NCI-H345 treated with DMSO at 0.1 percent for 48 hours (cell line): ENCODE measurements at regions not wholly inside any gene's neighbourhood (a gene's known extent, or its start where the extent isn't known, plus 50 kb on each side); places are given as distances from the start of the nearest gene placed in this dataset.
"Not testable (repeated sequence)": the region's sequence is repeated elsewhere in the genome, so short reads cannot be mapped to it uniquely, and the experiment has no call there.

Experiments used
- DNase-seq: peaks from one replicate; lab custom pipeline; 2025; ENCODE audit not compliant: unreplicated experiment; lab: John Stamatoyannopoulos, UW

DNA sequence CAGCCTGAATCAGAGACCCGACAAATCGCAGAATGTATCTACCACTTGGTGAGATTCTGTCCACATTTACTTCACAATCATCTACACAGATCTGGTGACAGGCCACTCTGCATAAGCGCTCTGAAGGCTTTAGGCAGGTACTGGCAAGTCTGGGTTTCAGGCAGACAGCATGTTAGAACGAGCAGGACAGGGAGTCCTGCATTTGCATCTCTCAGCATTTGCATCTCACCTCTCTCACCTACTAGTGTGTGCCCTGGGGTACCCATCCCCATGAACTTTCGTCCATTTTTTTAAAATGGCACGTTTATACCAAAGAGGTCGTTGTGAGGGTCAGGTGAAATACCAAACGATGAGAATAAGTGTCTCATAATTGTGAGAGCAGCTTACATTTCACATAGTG is 108.2 kb downstream of the SPATA31A1 start:
- not testable (repeated sequence) for DNase-seq

DNA sequence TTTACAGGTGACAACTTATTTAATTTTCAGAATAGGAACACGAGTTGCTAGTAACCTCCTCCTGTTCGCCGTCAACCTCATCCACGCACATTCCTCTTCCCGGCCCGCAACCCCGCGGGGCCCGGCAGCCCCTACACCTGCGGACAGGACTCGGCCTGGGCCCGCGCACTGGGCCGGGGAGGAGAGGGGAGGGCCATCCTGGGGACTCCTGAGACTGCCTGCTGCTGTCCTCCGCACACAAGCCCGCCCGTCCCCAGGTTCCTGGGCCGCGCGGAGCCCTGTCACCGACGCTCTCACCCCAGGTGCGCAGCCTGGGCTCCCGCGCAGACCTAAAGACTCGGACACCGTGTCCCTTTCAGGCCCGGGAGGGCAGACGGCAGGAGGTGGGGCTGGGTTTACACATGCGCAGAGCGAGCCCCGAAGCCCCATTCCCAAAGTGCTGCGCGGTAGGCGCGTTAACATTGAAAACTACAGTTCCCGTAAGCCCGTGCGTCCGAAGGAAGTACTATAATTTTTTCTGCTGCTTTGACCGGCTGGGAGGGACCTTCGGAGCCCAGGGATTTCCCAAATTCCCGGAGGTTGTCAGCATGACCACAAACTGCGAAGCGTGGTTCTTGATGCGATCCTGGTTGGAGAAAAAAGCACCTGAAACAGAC is 108.8 kb downstream of the SPATA31A1 start:
- peak; percentile 5 for DNase-seq

DNA sequence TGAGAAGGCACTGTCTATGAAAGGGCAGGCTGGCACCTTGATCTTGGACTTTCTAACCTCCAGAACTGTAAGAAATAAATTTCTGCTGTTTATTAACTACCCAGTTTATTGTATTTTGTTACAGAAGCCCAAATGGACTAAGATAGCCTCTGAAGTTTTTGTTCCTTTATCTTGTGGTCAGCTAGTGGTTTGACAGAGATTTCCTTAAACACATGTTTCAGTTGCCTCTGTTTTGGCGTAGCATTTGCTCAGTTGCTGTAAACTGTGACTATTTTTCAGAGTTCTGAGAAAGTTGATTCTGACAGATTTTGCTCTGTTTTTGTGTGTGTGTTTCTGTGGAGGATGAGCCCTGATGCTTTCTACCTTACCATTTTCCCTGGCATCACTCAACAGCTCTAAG is 119.0 kb downstream of the SPATA31A1 start:
- not testable (repeated sequence) for DNase-seq

GRCh38 chr9:39483073-39483472 is 127.6 kb downstream of the SPATA31A1 start:
- not testable (repeated sequence) for DNase-seq

- not testable (repeated sequence) for DNase-seq
Observed at GRCh38 chr9:39483880-39484279, 128.4 kb downstream of the SPATA31A1 start.

GRCh38 chr9:39484292-39484691 is 128.8 kb downstream of the SPATA31A1 start:
- not testable (repeated sequence) for DNase-seq

- not testable (repeated sequence) for DNase-seq
Observed at GRCh38 chr9:39487477-39487876, 132.0 kb downstream of the SPATA31A1 start.

- not testable (repeated sequence) for DNase-seq
Observed at GRCh38 chr9:39496248-39496647, 140.8 kb downstream of the SPATA31A1 start.

GRCh38 chr9:39503178-39503577 is 147.7 kb downstream of the SPATA31A1 start:
- DNase-seq: not testable (repeated sequence)

GRCh38 chr9:39527387-39528029 is 172.0 kb downstream of the SPATA31A1 start:
- not testable (repeated sequence) for DNase-seq

GRCh38 chr9:39532597-39532996 is 177.1 kb downstream of the SPATA31A1 start:
- DNase-seq: not testable (repeated sequence)

GRCh38 chr9:39533001-39533762 is 177.7 kb downstream of the SPATA31A1 start:
- DNase-seq: not testable (repeated sequence)

GRCh38 chr9:39533763-39534548 is 178.5 kb downstream of the SPATA31A1 start:
- DNase-seq: not testable (repeated sequence)

DNA sequence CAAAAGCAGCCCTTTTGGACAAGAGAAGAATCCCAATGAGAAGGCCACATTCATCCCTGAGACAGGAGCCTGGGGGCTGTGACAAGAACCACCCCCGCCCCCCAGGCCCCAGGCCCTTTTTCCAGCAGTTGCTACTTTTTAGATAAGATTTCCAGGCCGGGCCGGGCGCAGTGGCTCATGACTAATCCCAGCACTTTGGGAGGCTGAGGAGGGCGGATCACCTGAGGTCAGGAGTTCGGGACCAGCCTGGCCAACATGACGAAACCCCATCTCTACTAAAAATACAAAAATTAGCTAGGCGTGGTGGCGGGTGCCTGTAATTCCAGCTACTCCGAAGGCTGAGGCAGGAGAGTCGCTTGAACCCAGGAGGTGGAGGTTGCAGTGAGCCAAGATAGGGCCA is 179.4 kb downstream of the SPATA31A1 start:
- not testable (repeated sequence) for DNase-seq

DNA sequence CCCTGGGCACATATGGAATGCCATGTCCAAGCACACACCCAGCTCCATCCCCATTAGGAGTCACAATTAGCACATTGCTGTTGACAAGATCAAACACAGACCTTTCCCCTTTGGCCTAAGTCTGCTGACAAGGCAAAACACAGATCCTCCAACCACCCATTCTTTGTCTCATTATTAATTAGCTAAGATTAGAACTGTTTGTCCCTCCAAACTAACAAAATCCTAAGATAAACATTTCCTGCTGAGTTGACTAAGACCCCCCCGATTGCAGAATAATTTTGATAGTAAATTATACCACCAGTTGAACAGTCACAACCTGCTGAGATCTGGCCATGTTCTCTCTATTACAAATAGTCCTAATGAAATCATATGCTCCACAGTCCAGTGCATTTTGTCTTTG is 186.7 kb downstream of the SPATA31A1 start:
- DNase-seq: not testable (repeated sequence)

DNA sequence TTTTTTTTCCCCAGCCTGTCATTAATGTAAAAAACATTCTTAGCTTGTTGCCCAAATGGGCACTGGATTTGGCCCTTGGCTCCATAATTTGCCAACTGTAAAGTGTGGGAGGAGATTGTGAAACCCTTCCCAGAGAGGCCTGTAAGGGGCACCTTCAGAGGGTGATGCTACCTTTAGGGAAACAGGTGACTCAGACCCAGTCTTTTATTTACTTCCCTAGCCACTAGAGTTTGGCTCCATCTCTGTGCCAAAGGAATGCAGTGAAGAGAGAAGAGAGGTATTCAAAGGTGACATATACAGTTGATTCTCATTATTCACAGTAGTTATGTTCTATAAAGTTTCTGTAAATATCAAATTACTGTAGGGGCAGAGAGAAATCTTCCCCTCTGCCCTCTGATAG is 189.6 kb downstream of the SPATA31A1 start:
- DNase-seq: not testable (repeated sequence)

- not testable (repeated sequence) for DNase-seq
Observed at GRCh38 chr9:39550573-39550972, 195.1 kb downstream of the SPATA31A1 start.

GRCh38 chr9:39551544-39551943 is 196.1 kb downstream of the SPATA31A1 start:
- not testable (repeated sequence) for DNase-seq

GRCh38 chr9:39552242-39552881 is 196.9 kb downstream of the SPATA31A1 start:
- DNase-seq: not testable (repeated sequence)

DNA sequence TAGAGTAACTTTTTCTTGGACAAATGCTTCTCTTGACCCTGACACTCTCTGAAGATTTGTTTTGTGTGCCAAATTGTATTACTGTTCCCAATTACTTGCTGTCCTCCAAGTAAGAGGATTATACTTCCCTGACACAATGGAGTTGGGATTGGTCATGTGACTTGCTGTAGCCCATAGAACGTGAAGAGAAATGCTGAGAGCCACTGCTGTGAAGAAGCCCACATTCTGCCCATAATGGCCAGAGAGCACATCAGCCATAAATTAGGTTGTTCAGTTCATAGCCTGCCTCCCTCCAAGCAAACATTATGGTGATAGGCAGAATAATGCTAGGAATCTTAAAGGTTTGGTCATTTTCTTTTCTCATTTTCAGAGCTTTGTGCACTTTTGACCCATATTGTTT is 198.9 kb downstream of the SPATA31A1 start:
- DNase-seq: not testable (repeated sequence)
